SHP77 treated with DMSO at 0.1 percent for 48 hours (cell line): ENCODE measurements at regions not wholly inside any gene's neighbourhood (a gene's known extent, or its start where the extent isn't known, plus 50 kb on each side); places are given as distances from the start of the nearest gene placed in this dataset.
"Not testable (repeated sequence)": the region's sequence is repeated elsewhere in the genome, so short reads cannot be mapped to it uniquely, and the experiment has no call there.

Experiments
- DNase-seq: peaks from one replicate; lab custom pipeline; 2025; lab: John Stamatoyannopoulos, UW

DNA sequence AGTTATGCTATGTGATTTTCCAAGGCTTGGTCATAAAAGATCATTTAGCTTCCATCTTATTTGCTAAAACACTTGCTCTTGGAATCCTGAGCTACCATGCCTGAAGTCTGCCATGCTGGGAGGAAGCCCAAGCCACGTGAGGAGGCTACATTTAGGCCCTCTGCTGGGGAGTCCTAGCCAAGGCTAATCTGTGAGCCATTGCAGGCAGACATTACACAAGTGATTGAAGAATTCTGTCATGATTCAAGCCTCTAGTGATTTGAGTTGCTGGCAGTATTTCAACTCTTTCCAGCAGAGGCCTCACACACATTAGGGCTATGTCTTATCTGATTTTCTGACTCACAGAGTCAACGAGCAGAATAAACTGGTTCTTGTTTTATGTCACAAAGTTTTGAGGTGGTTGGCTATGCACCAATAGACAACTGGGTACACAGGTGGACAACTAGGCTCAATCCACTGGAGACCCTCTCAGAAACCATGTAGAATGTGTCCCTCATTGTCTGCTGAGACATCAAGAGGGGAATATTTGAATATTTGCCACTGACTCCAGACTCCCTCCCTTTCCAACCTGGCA lies 227.2 kb upstream of the SULF2 start:
- no peak for DNase-seq

GRCh38 chr20:48011025-48011424 lies 225.7 kb upstream of the SULF2 start:
- no peak for DNase-seq

DNA sequence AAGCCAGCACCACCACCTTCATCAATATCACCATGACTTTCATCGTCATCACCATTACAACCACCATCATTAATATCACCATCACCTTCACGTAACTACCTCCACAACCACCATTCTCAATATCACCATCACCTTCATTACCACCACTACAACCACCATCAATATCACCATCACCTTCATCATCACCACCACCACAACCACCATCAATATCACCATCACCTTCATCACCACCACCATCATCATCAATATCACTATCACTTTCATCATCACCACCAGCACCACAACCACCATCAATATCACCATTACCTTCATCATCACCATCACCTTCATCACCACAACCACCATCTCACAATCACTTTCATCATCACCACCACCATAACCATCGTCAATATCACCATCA lies 225.3 kb upstream of the SULF2 start:
- DNase-seq, result no peak

GRCh38 chr20:48008850-48009515 lies 223.7 kb upstream of the SULF2 start:
- DNase-seq, result no peak

- DNase-seq, result no peak
Measured at GRCh38 chr20:48007351-48007750, 222.1 kb upstream of the SULF2 start.

DNA sequence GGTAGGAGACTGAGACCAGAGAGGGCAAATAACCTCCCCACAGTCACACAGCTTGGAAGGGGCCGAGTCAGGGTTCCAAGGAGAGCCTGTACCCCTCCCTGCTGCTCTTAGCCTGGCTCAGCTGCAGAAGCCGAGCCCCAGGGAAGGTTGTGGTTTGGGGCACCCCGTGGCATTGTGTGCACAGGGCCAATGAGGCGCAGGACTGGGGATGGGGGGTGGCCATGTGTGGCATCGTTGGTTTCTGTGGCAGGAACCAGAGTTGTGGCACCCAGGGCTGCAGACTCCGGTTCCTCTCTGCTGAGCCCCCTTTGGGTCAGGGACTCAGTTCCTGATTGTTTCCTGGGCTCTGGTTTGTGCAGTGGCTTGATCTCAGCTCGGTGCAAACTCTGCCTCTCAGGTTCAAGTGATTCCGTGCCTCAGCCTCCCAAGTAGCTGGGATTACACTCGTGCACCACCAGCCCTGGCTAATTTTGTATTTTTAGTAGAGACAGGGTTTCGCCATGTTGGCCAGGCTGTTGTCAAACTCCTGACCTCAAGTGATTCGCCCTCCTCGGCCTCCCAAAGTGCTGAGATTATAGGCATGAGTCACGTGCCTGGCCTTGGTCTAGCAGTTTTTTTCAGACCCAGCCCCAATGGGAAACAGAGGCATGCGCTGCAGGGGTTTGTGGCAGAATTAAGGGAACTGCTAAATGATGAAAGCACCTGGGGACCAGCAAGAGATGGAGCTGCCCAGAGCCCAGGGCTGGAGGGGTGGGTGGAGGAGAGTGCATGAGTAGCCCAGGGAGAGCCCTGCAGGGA lies 221.0 kb upstream of the SULF2 start:
- DNase-seq, result no peak

GRCh38 chr20:48003021-48003420 lies 217.7 kb upstream of the SULF2 start:
- no peak for DNase-seq

GRCh38 chr20:48002517-48002970 lies 217.3 kb upstream of the SULF2 start:
- no peak for DNase-seq

GRCh38 chr20:47999166-47999565 lies 213.9 kb upstream of the SULF2 start:
- DNase-seq, result no peak

GRCh38 chr20:47998736-47999135 lies 213.5 kb upstream of the SULF2 start:
- DNase-seq, result no peak

DNA sequence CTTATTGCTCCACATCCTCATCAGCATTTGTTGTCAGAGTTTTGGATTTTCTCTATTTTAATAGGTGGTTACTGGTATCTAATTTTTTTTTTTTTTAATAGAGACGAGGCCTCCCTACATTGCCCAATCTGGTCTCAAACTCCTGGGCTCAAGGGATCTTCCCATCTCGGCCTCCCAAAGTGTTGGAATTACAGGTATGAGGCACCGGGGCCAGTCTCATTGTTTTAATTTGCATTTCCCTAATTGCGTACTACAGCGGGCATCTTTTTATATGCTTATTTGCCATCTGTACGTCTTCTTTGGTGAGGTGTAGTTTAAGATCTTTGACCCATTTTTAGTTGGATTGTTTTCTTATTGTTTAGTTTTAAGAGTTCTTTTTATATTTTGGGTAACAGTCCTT lies 210.4 kb upstream of the SULF2 start:
- DNase-seq, result no peak

- DNase-seq, result no peak
Measured at GRCh38 chr20:47993817-47994216, 208.5 kb upstream of the SULF2 start.

DNA sequence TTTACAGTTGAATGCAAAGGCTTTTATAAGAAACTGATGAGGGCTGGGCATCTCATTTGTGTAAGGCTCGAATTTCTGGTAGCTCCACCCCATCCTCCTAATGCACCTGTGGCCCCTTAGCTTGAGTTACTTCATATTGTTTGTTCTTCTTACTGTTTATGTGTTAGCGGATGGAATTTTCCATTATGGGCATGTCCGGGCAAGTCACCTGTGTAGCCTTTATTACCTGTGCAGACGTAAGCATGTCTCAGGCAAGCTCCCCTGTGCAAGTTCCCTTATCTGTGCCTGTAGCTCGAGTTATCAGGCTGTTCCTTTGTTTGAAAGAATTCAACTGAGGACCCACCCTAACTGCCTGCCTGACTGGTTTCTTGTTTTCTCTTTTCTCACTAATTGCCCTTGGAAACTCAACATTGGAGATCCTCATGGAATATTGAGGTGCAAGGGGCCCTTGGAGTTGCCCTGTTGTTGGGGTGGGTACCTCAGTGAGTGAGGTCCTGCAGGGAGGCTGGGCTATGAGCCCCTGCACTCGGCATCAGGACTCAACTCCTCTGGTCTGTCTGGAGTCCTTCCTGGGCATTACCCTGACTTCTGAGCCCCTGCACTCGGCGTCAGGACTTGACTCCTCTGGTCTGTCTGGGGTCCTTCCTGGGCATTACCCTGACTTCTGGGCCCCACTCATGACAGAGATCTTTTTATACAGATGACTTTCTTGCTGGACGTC lies 207.9 kb upstream of the SULF2 start:
- no peak for DNase-seq

- no peak for DNase-seq
Measured at GRCh38 chr20:47991875-47992488, 206.7 kb upstream of the SULF2 start.

- no peak for DNase-seq
Measured at GRCh38 chr20:47990507-47991150, 205.3 kb upstream of the SULF2 start.

- no peak for DNase-seq
Measured at GRCh38 chr20:47989957-47990356, 204.7 kb upstream of the SULF2 start.

- no peak for DNase-seq
Measured at GRCh38 chr20:47988676-47989075, 203.4 kb upstream of the SULF2 start.

DNA sequence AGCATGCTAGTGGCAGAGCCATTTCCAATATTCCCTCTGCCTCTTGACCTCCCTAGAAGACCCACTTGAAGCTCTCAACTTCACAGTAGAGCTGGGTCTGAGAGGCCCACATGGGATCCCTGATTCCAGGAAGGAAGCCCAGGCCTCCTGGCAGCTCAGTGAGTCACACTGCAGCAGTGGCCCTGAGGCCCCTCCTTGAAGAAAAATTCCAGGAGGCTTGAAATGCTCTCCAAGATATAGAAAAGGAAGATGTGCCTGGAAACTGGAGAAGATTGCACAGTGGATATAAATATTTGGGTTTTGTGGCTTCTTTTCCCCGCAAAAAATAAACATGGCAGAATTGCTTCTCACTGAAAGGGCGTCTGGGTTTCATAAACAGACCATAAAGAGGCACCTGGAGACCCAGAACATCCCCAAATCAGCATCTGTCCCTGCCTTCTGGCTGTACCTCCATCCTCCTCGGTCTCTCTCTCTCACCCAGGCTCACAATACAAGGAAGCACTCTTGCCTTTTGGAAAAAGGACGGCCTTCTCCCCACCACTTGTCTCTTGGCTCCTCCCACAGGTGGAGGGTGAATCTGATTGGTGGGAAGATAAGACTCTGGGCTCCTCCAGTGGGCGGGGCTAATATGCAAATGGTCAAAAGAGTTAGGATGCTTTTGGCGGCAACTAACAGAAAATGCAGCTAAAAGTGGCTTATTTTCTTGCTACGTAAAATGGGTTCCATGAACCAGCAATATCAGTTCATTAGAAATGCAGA lies 200.0 kb upstream of the SULF2 start:
- no peak for DNase-seq

- DNase-seq, result no peak
Measured at GRCh38 chr20:47984437-47984836, 199.2 kb upstream of the SULF2 start.

GRCh38 chr20:47983642-47984041 lies 198.4 kb upstream of the SULF2 start:
- not testable (repeated sequence) for DNase-seq
